Loucy (cell line): ENCODE measurements at regions not wholly inside any gene's neighbourhood (a gene's known extent, or its start where the extent isn't known, plus 50 kb on each side); places are given as distances from the start of the nearest gene placed in this dataset.

Source experiments
- H2AFZ ChIP-seq: fragments of 200-600 bp; sonication (generic); 2 replicates; pipeline ENCODE4 v1.6.0; 2016; ENCODE audit warnings: antibody characterized with exemption, mild to moderate bottlenecking, low read length, moderate library complexity
- H3F3A ChIP-seq: fragments of 200-600 bp; 2 replicates; pipeline ENCODE4 v1.6.0; 2016; ENCODE audit warnings: antibody characterized with exemption, low read depth, mild to moderate bottlenecking
- H3K27me3 ChIP-seq: fragments of 200-600 bp; sonication (generic); 2 replicates; pipeline ENCODE4 v1.6.1; 2014; ENCODE audit warnings: low read length, mild to moderate bottlenecking; ENCODE audit not compliant: insufficient read depth, poor library complexity, severe bottlenecking
- H3K36me3 ChIP-seq: fragments of 200-600 bp; sonication (generic); 2 replicates; pipeline ENCODE4 v1.6.1; 2016; ENCODE audit warnings: low read length; ENCODE audit not compliant: insufficient read depth
- H3K4me1 ChIP-seq: fragments of 200-600 bp; sonication (generic); 2 replicates; pipeline ENCODE4 v1.5.1; 2014; ENCODE audit warnings: low read length, mild to moderate bottlenecking; ENCODE audit not compliant: insufficient read depth, poor library complexity, severe bottlenecking
- H3K4me2 ChIP-seq: fragments of 200-600 bp; sonication (generic); 2 replicates; pipeline ENCODE4 v1.6.0; 2014; ENCODE audit warnings: antibody characterized with exemption, low read length, low read depth, mild to moderate bottlenecking; ENCODE audit not compliant: poor library complexity, severe bottlenecking
- H3K4me3 ChIP-seq: fragments of 200-600 bp; sonication (generic); 2 replicates; pipeline ENCODE4 v1.5.1; 2014; ENCODE audit warnings: low read length, mild to moderate bottlenecking, mixed read lengths; ENCODE audit not compliant: poor library complexity, severe bottlenecking
- H3K79me2 ChIP-seq: fragments of 200-600 bp; sonication (generic); 2 replicates; pipeline ENCODE4 v1.6.1; 2014; ENCODE audit warnings: low read length; ENCODE audit not compliant: insufficient read depth
- H3K9ac ChIP-seq: fragments of 200-600 bp; sonication (generic); 2 replicates; pipeline ENCODE4 v1.6.0; 2014; ENCODE audit warnings: mild to moderate bottlenecking, low read depth, low read length, moderate library complexity; ENCODE audit not compliant: poor library complexity, severe bottlenecking
- H3K9me2 ChIP-seq: fragments of 200-600 bp; sonication (generic); replicated peaks from 2 replicates; pipeline ENCODE4 v1.6.1; 2016; ENCODE audit warnings: low read depth, low read length, mixed read lengths
- H3K9me3 ChIP-seq: fragments of 200-600 bp; sonication (generic); 2 replicates; pipeline ENCODE4 v1.6.1; 2014; ENCODE audit warnings: mild to moderate bottlenecking, antibody characterized with exemption, low read length, low read depth; ENCODE audit not compliant: insufficient read depth
- H4K20me1 ChIP-seq: fragments of 200-600 bp; sonication (generic); 2 replicates; pipeline ENCODE4 v1.6.0; 2014; ENCODE audit warnings: antibody characterized with exemption, low read length, mild to moderate bottlenecking; ENCODE audit not compliant: insufficient read depth, poor library complexity, severe bottlenecking
- CTCF ChIP-seq: fragments of 200-600 bp; sonication (generic); conservative IDR thresholded peaks from 2 replicates; pipeline ENCODE4 v1.5.1; 2014; ENCODE audit warnings: mild to moderate bottlenecking, antibody characterized with exemption, low read length
- EZH2phosphoT487 ChIP-seq: fragments of 200-600 bp; IDR thresholded peaks from 2 replicates; pipeline ENCODE4 v1.6.1; 2018; ENCODE audit warnings: antibody characterized with exemption, mild to moderate bottlenecking, moderate library complexity, borderline replicate concordance

DNA sequence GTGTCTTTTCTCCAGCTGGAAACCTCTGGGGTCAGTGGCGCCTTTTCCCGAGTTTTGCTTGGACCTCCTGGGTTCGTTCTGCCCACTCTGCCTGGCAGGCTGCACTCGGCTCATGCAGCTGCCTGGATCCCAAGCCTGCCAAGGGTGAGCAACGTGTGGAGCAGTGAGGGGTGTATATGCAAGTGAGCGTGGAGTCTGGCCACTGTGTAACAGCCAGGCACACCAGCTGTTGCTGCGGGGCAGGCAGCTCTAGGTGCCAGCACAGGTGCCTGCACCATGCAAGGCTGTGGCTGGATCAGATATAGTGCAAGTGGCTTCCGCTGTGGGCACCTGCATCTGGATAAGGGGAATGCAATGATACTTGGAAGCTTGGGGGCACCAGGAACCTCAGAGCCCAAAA lies 699.4 kb downstream of the SLITRK1 start:
- H2AFZ ChIP-seq = no peak overlapping the region
- no peak overlapping the region for H3K9ac ChIP-seq
- no peaks in the 10 kb centered on the region for H3K9me3 ChIP-seq
- H3K4me2 ChIP-seq = no peak overlapping the region
- no peaks in the 10 kb centered on the region for H4K20me1 ChIP-seq
- no peaks in the 10 kb centered on the region for H3K27me3 ChIP-seq
- H3K4me1 ChIP-seq = no peaks in the 10 kb centered on the region
- no peaks in the 10 kb centered on the region for H3K36me3 ChIP-seq
- no peak overlapping the region for H3K4me3 ChIP-seq
- H3F3A ChIP-seq = no peaks in the 10 kb centered on the region
- no peaks in the 10 kb centered on the region for H3K79me2 ChIP-seq
- TF ChIP-seq CTCF (no peak), EZH2phosphoT487 (no peak)
- H3K9me2 ChIP-seq = no peaks in the 10 kb centered on the region; the same call in 1 of the 2 replicates

DNA sequence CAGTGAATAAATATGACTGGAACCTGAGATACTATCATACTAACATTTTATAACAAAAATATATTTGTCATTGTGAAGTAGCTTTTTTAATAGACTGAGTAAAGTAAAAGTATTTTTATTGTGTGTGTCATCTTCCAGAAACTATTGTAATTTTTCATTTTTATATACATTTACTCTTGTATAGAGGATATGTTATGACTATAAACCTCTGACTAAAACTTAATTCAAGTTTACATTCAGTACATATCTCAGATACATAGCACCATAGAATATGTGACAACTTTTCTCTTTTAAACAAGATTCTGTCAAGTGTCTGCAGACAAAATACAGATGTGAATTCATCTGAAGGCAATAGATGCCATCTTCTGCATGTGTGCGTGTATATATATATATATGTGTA lies 704.3 kb downstream of the SLITRK1 start:
- no peaks in the 10 kb centered on the region for H3F3A ChIP-seq
- no peak overlapping the region for H2AFZ ChIP-seq

GRCh38 chr13:83168590-83168989 lies 713.7 kb downstream of the SLITRK1 start:
- no peaks in the 10 kb centered on the region for H3K9me3 ChIP-seq
- no peaks in the 10 kb centered on the region for H3K27me3 ChIP-seq
- no peak overlapping the region for H2AFZ ChIP-seq
- no peaks in the 10 kb centered on the region for H3K4me1 ChIP-seq
- H3K9ac ChIP-seq = no peak overlapping the region
- H3F3A ChIP-seq = no peaks in the 10 kb centered on the region
- H4K20me1 ChIP-seq = no peaks in the 10 kb centered on the region
- no peaks in the 10 kb centered on the region for H3K79me2 ChIP-seq
- no peaks in the 10 kb centered on the region for H3K36me3 ChIP-seq
- TF ChIP-seq CTCF (no peak), EZH2phosphoT487 (no peak)
- H3K4me2 ChIP-seq = no peak overlapping the region
- 0 out of 2 replicates have a peak, but pooled peaks cover 5% of the 10 kb centered on the region for H3K9me2 ChIP-seq
- H3K4me3 ChIP-seq = no peak overlapping the region

More for the DNA sequence above, 704.3 kb downstream of the SLITRK1 start:
- TF ChIP-seq EZH2phosphoT487 (no peak), CTCF (no peak)
- Histone ChIP-seq H3K36me3 (no peaks in the 10 kb centered on the region), H3K9ac (no peak overlapping the region), H4K20me1 (no peaks in the 10 kb centered on the region), H3K27me3 (no peaks in the 10 kb centered on the region), H3K79me2 (no peaks in the 10 kb centered on the region), H3K9me3 (no peaks in the 10 kb centered on the region), H3K4me1 (no peaks in the 10 kb centered on the region), H3K4me2 (no peak overlapping the region), H3K4me3 (no peak overlapping the region), H3K9me2 (no peaks in the 10 kb centered on the region; the same call in 1 of the 2 replicates)
